Ishikawa (cell line): ENCODE measurements at regions not wholly inside any gene's neighbourhood (a gene's known extent, or its start where the extent isn't known, plus 50 kb on each side); places are given as distances from the start of the nearest gene placed in this dataset.

Experiments
- CEBPB ChIP-seq: IDR thresholded peaks from 2 replicates; pipeline ENCODE4 v1.6.1; 2012
- CREB1 ChIP-seq: IDR thresholded peaks from 2 replicates; pipeline ENCODE4 v1.6.1; 2012; ENCODE audit warnings: low read depth
- EGR1 ChIP-seq: IDR thresholded peaks from 2 replicates; pipeline ENCODE4 v1.6.1; 2012
- EP300 ChIP-seq: IDR thresholded peaks from 2 replicates; pipeline ENCODE4 v1.6.1; 2012; ENCODE audit warnings: borderline replicate concordance
- FOXM1 ChIP-seq: IDR thresholded peaks from 2 replicates; pipeline ENCODE4 v1.6.1; 2012; ENCODE audit warnings: low read depth, borderline replicate concordance
- NFIC ChIP-seq: IDR thresholded peaks from 2 replicates; pipeline ENCODE4 v1.6.1; 2012
- RAD21 ChIP-seq: IDR thresholded peaks from 2 replicates; pipeline ENCODE4 v1.6.1; 2012; ENCODE audit warnings: low read depth
- TAF1 ChIP-seq: IDR thresholded peaks from 2 replicates; pipeline ENCODE4 v1.6.1; 2012; ENCODE audit warnings: low read depth, mild to moderate bottlenecking
- TCF12 ChIP-seq: IDR thresholded peaks from 2 replicates; pipeline ENCODE4 v1.6.1; 2012; ENCODE audit warnings: low read depth
- TEAD4 ChIP-seq: IDR thresholded peaks from 2 replicates; pipeline ENCODE4 v1.6.1; 2012
- USF1 ChIP-seq: IDR thresholded peaks from 2 replicates; pipeline ENCODE4 v1.6.1; 2012
- YY1 ChIP-seq: IDR thresholded peaks from 2 replicates; pipeline ENCODE4 v1.6.1; 2012; ENCODE audit warnings: low read depth
- ZBTB7A ChIP-seq: IDR thresholded peaks from 2 replicates; pipeline ENCODE4 v1.6.1; 2012; ENCODE audit warnings: low read depth
- TF ChIP-seq, protein P1 (sequence below): IDR thresholded peaks from 2 replicates; pipeline ENCODE4 v1.6.1; 2012
- TF ChIP-seq, protein P2 (sequence below): IDR thresholded peaks from 2 replicates; pipeline ENCODE4 v1.6.1; 2012; ENCODE audit warnings: low read depth, mild to moderate bottlenecking

DNA sequence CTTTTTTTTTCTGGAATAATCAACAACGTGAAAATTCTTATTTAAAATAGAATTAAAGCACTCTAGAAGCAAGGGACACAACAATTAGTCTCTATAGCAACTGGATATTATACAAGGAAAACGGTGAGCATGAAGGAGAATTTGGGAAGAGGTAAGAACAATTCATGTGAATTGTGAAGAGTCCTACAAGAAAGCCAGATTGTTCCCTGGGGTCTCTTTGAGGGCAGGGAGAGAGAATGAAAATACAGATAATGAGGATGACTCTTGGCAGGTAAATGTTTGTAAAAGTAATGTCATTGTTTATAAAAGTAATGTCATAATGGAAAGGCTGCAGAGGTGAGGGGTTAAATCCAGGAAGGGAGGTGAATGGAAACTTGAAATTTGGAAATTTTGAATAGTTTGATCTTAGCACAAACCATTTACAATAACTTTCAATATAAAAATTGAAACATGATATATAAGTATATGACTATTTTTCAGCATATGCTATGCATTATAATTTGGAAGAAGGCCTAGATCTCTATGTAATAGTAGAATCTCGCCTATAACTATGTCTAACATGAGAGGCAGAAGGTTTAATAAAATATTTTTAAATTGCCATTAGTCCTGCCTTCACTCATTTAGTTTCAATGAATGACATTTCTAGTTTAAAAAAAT lies 378.8 kb upstream of the DCN start:
- TF ChIP-seq YY1 (no peak), NFIC (no peak), FOXM1 (no peak), TAF1 (no peak), USF1 (no peak), TCF12 (no peak), RAD21 (no peak), ZBTB7A (no peak), CREB1 (no peak), CEBPB (no peak), EP300 (no peak), EGR1 (no peak), TEAD4 (no peak)
- TF ChIP-seq, protein P1, sequence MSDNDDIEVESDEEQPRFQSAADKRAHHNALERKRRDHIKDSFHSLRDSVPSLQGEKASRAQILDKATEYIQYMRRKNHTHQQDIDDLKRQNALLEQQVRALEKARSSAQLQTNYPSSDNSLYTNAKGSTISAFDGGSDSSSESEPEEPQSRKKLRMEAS = no peak
- TF ChIP-seq, protein P2, sequence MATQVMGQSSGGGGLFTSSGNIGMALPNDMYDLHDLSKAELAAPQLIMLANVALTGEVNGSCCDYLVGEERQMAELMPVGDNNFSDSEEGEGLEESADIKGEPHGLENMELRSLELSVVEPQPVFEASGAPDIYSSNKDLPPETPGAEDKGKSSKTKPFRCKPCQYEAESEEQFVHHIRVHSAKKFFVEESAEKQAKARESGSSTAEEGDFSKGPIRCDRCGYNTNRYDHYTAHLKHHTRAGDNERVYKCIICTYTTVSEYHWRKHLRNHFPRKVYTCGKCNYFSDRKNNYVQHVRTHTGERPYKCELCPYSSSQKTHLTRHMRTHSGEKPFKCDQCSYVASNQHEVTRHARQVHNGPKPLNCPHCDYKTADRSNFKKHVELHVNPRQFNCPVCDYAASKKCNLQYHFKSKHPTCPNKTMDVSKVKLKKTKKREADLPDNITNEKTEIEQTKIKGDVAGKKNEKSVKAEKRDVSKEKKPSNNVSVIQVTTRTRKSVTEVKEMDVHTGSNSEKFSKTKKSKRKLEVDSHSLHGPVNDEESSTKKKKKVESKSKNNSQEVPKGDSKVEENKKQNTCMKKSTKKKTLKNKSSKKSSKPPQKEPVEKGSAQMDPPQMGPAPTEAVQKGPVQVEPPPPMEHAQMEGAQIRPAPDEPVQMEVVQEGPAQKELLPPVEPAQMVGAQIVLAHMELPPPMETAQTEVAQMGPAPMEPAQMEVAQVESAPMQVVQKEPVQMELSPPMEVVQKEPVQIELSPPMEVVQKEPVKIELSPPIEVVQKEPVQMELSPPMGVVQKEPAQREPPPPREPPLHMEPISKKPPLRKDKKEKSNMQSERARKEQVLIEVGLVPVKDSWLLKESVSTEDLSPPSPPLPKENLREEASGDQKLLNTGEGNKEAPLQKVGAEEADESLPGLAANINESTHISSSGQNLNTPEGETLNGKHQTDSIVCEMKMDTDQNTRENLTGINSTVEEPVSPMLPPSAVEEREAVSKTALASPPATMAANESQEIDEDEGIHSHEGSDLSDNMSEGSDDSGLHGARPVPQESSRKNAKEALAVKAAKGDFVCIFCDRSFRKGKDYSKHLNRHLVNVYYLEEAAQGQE = no peak

- no peak for TF ChIP-seq CEBPB
- TF ChIP-seq TAF1 = no peak
- TF ChIP-seq, protein P1 = no peak
- TF ChIP-seq FOXM1 = no peak
- no peak for TF ChIP-seq CREB1
- no peak for TF ChIP-seq USF1
- TF ChIP-seq, protein P2 = no peak
- TF ChIP-seq EGR1 = no peak
- TF ChIP-seq YY1 = no peak
- no peak for TF ChIP-seq RAD21
- no peak for TF ChIP-seq TEAD4
- no peak for TF ChIP-seq ZBTB7A
- no peak for TF ChIP-seq NFIC
- no peak for TF ChIP-seq TCF12
- no peak for TF ChIP-seq EP300
These were observed 374.3 kb upstream of the DCN start for GRCh38 chr12:91556909-91557308.

- no peak for TF ChIP-seq TAF1
- no peak for TF ChIP-seq ZBTB7A
- no peak for TF ChIP-seq YY1
- TF ChIP-seq, protein P2 = no peak
- TF ChIP-seq NFIC = no peak
- no peak for TF ChIP-seq CEBPB
- TF ChIP-seq TCF12 = no peak
- no peak for TF ChIP-seq RAD21
- no peak for TF ChIP-seq EGR1
- TF ChIP-seq CREB1 = no peak
- TF ChIP-seq, protein P1 = no peak
These were observed 373.1 kb upstream of the DCN start for GRCh38 chr12:91555436-91556415.

GRCh38 chr12:91551927-91552326 lies 369.3 kb upstream of the DCN start:
- TF ChIP-seq YY1 (no peak), TAF1 (no peak), FOXM1 (no peak), EP300 (no peak), CEBPB (no peak)
- TF ChIP-seq, protein P1 = no peak
